MM.1S (cell line): ENCODE measurements at regions not wholly inside any gene's neighbourhood (a gene's known extent, or its start where the extent isn't known, plus 50 kb on each side); places are given as distances from the start of the nearest gene placed in this dataset.

Experiments
- DNase-seq: peaks from one replicate; pipeline ENCODE4 v3.0.0-alpha.2; 2015
- H2AFZ ChIP-seq: fragments of 300-600 bp; sonication (generic); 2 replicates; pipeline ENCODE4 v1.6.0; 2016; ENCODE audit warnings: antibody characterized with exemption, low read length
- H3F3A ChIP-seq: fragments of 300-600 bp; sonication (generic); 2 replicates; pipeline ENCODE4 v1.6.1; 2016; ENCODE audit warnings: mild to moderate bottlenecking, antibody characterized with exemption, low read length, moderate library complexity, mixed read lengths; ENCODE audit not compliant: insufficient read depth
- H3K27ac ChIP-seq: fragments of 300-600 bp; sonication (generic); 2 replicates; pipeline ENCODE4 v1.5.1; 2016; ENCODE audit warnings: mild to moderate bottlenecking, low read length
- H3K27me3 ChIP-seq: fragments of 300-600 bp; sonication (generic); replicated peaks from 2 replicates; pipeline ENCODE4 v1.6.0; 2016; ENCODE audit warnings: low read length; ENCODE audit not compliant: insufficient read depth
- H3K36me3 ChIP-seq: fragments of 300-600 bp; sonication (generic); replicated peaks from 2 replicates; pipeline ENCODE4 v1.6.1; 2016; ENCODE audit warnings: mild to moderate bottlenecking, low read length, mixed read lengths; ENCODE audit not compliant: insufficient read depth
- H3K4me1 ChIP-seq: fragments of 300-600 bp; sonication (generic); 2 replicates; pipeline ENCODE4 v1.6.1; 2016; ENCODE audit warnings: low read length, mixed read lengths
- H3K4me2 ChIP-seq: fragments of 300-600 bp; sonication (generic); 2 replicates; pipeline ENCODE4 v1.6.0; 2016; ENCODE audit warnings: low read depth, low read length
- H3K4me3 ChIP-seq: fragments of 300-600 bp; sonication (generic); 2 replicates; pipeline ENCODE4 v1.5.1; 2016; ENCODE audit warnings: low read length, mixed read lengths
- H3K79me2 ChIP-seq: fragments of 300-600 bp; sonication (generic); 2 replicates; pipeline ENCODE4 v1.6.1; 2016; ENCODE audit warnings: mixed run types, low read length, mixed read lengths
- H3K9ac ChIP-seq: fragments of 300-600 bp; sonication (generic); 2 replicates; pipeline ENCODE4 v1.6.1; 2016; ENCODE audit warnings: low read length, mixed read lengths
- H3K9me2 ChIP-seq: fragments of 300-600 bp; sonication (generic); replicated peaks from 2 replicates; pipeline ENCODE4 v1.6.1; 2016; ENCODE audit warnings: mild to moderate bottlenecking, low read length, mixed read lengths; ENCODE audit not compliant: insufficient read depth
- H3K9me3 ChIP-seq: fragments of 300-600 bp; sonication (generic); replicated peaks from 2 replicates; pipeline ENCODE4 v1.6.1; 2016; ENCODE audit warnings: mild to moderate bottlenecking, low read length, mixed read lengths; ENCODE audit not compliant: insufficient read depth
- H4K20me1 ChIP-seq: fragments of 300-600 bp; sonication (generic); 2 replicates; pipeline ENCODE4 v1.6.1; 2016; ENCODE audit warnings: mild to moderate bottlenecking, low read length, moderate library complexity, mixed read lengths; ENCODE audit not compliant: insufficient read depth
- CTCF ChIP-seq: fragments of 300-600 bp; sonication (generic); IDR thresholded peaks from 2 replicates; pipeline ENCODE4 v1.5.1; 2016; ENCODE audit warnings: antibody characterized with exemption, low read length, mixed read lengths
- EZH2 ChIP-seq: fragments of 300-600 bp; sonication (generic); optimal IDR thresholded peaks from 2 replicates; pipeline ENCODE3; 2017; ENCODE audit warnings: low read depth, mild to moderate bottlenecking, antibody characterized with exemption, low read length, mixed read lengths
- EZH2phosphoT487 ChIP-seq: fragments of 300-600 bp; sonication (generic); IDR thresholded peaks from 2 replicates; pipeline ENCODE4 v1.6.1; 2018; ENCODE audit warnings: antibody characterized with exemption, low read length

- Histone ChIP-seq H3K36me3 (no peaks in the 10 kb centered on the region), H3K9me2 (no peaks in the 10 kb centered on the region), H3K27me3 (no peaks in the 10 kb centered on the region), H3F3A (no peaks in the 10 kb centered on the region), H4K20me1 (no peaks in the 10 kb centered on the region), H3K27ac (no peak overlapping the region), H3K4me3 (no peak overlapping the region), H3K4me2 (no peak overlapping the region), H3K79me2 (no peaks in the 10 kb centered on the region), H3K9me3 (no peaks in the 10 kb centered on the region), H3K9ac (no peak overlapping the region), H3K4me1 (no peaks in the 10 kb centered on the region), H2AFZ (no peak overlapping the region)
- TF ChIP-seq CTCF = no peak
- no peak for TF ChIP-seq EZH2
- no peak for TF ChIP-seq EZH2phosphoT487
- DNase-seq = no peak
Measured at GRCh38 chr3:65240366-65240765, 552.6 kb upstream of the ADAMTS9 start.

- Histone ChIP-seq H3K4me1 (no peaks in the 10 kb centered on the region), H2AFZ (no peak overlapping the region), H4K20me1 (no peaks in the 10 kb centered on the region), H3K36me3 (no peaks in the 10 kb centered on the region), H3K4me2 (no peak overlapping the region), H3F3A (no peaks in the 10 kb centered on the region), H3K4me3 (no peak overlapping the region), H3K27me3 (no peaks in the 10 kb centered on the region), H3K9me3 (no peaks in the 10 kb centered on the region), H3K79me2 (no peaks in the 10 kb centered on the region), H3K9ac (no peak overlapping the region), H3K9me2 (no peaks in the 10 kb centered on the region), H3K27ac (no peak overlapping the region)
- TF ChIP-seq EZH2phosphoT487 = no peak
- no peak for DNase-seq
Measured at GRCh38 chr3:65238652-65239051, 550.9 kb upstream of the ADAMTS9 start.

- Histone ChIP-seq H3K9me3 (no peaks in the 10 kb centered on the region), H3K4me2 (no peak overlapping the region), H2AFZ (no peak overlapping the region), H4K20me1 (no peaks in the 10 kb centered on the region), H3K4me1 (no peaks in the 10 kb centered on the region), H3K36me3 (no peaks in the 10 kb centered on the region), H3K9me2 (no peaks in the 10 kb centered on the region), H3K27ac (no peak overlapping the region), H3K79me2 (no peaks in the 10 kb centered on the region), H3K9ac (no peak overlapping the region), H3K27me3 (no peaks in the 10 kb centered on the region), H3K4me3 (no peak overlapping the region), H3F3A (no peaks in the 10 kb centered on the region)
- no peak for DNase-seq
- no peak for TF ChIP-seq EZH2phosphoT487
- TF ChIP-seq EZH2 = no peak
- TF ChIP-seq CTCF = no peak
Measured at GRCh38 chr3:65234499-65234898, 546.7 kb upstream of the ADAMTS9 start.

GRCh38 chr3:65233561-65233960 lies 545.8 kb upstream of the ADAMTS9 start:
- H3K9me3 ChIP-seq = no peaks in the 10 kb centered on the region
- no peak overlapping the region for H3K4me2 ChIP-seq
- H3K79me2 ChIP-seq = no peaks in the 10 kb centered on the region
- DNase-seq = no peak
- H3K9ac ChIP-seq = no peak overlapping the region
- H3F3A ChIP-seq = no peaks in the 10 kb centered on the region
- no peak overlapping the region for H3K27ac ChIP-seq
- no peaks in the 10 kb centered on the region for H3K4me1 ChIP-seq
- no peaks in the 10 kb centered on the region for H3K27me3 ChIP-seq
- no peak overlapping the region for H3K4me3 ChIP-seq
- no peak overlapping the region for H2AFZ ChIP-seq
- no peaks in the 10 kb centered on the region for H3K36me3 ChIP-seq
- H3K9me2 ChIP-seq = no peaks in the 10 kb centered on the region
- TF ChIP-seq EZH2 (no peak), EZH2phosphoT487 (no peak), CTCF (no peak)
- H4K20me1 ChIP-seq = no peaks in the 10 kb centered on the region
